Nephron progenitor cell (in vitro differentiated cells): ENCODE measurements at regions not wholly inside any gene's neighbourhood (a gene's known extent, or its start where the extent isn't known, plus 50 kb on each side); places are given as distances from the start of the nearest gene placed in this dataset.

ENCODE experiments used
- DNase-seq: peaks from one replicate; pipeline ENCODE4 v3.0.0; 2021
- H3K27ac Mint-ChIP-seq: 2 replicates; pipeline ENCODE4 v1.8.0; 2021; ENCODE audit warnings: mild to moderate bottlenecking, moderate library complexity, mixed read lengths
- H3K27me3 Mint-ChIP-seq: 2 replicates; pipeline ENCODE4 v1.8.0; 2021; ENCODE audit warnings: mild to moderate bottlenecking, low read depth, mixed read lengths; ENCODE audit not compliant: poor library complexity
- H3K36me3 Mint-ChIP-seq: 2 replicates; pipeline ENCODE4 v1.8.0; 2021; ENCODE audit warnings: low read depth, mixed read lengths
- H3K4me1 Mint-ChIP-seq: 2 replicates; pipeline ENCODE4 v1.8.0; 2021; ENCODE audit warnings: mixed read lengths
- H3K4me3 Mint-ChIP-seq: 2 replicates; pipeline ENCODE4 v1.8.0; 2021; ENCODE audit warnings: mild to moderate bottlenecking, moderate library complexity, mixed read lengths
- H3K9me3 Mint-ChIP-seq: 2 replicates; pipeline ENCODE4 v1.8.0; 2021; ENCODE audit warnings: mild to moderate bottlenecking, moderate library complexity, mixed read lengths
- CTCF ChIP-seq: fragments of 200-600 bp; sonication (generic); IDR thresholded peaks from 2 replicates; pipeline ENCODE4 v1.5.0; 2021; ENCODE audit warnings: antibody characterized with exemption

GRCh38 chr13:111646456-111646855 is 326.0 kb downstream of the TEX29 start:
- no peak for TF ChIP-seq CTCF
- no peak for DNase-seq
- Mint-ChIP-seq H3K4me3 (no peak overlapping the region), H3K27me3 (peaks cover 25% of the 10 kb centered on the region), H3K9me3 (no peaks in the 10 kb centered on the region), H3K27ac (no peak overlapping the region), H3K36me3 (no peaks in the 10 kb centered on the region), H3K4me1 (no peaks in the 10 kb centered on the region)

GRCh38 chr13:111648885-111649284 is 328.4 kb downstream of the TEX29 start:
- no peak for DNase-seq
- no peaks in the 10 kb centered on the region for H3K4me1 Mint-ChIP-seq
- TF ChIP-seq CTCF: no peak
- H3K36me3 Mint-ChIP-seq: no peaks in the 10 kb centered on the region
- no peaks in the 10 kb centered on the region for H3K9me3 Mint-ChIP-seq
- H3K27ac Mint-ChIP-seq: no peak overlapping the region
- peaks cover 32% of the 10 kb centered on the region for H3K27me3 Mint-ChIP-seq
- H3K4me3 Mint-ChIP-seq: no peak overlapping the region

- DNase-seq: no peak
- no peak overlapping the region for H3K27ac Mint-ChIP-seq
- no peak for TF ChIP-seq CTCF
- no peak overlapping the region for H3K4me3 Mint-ChIP-seq
- no peaks in the 10 kb centered on the region for H3K36me3 Mint-ChIP-seq
- H3K27me3 Mint-ChIP-seq: peaks cover 36% of the 10 kb centered on the region
- no peaks in the 10 kb centered on the region for H3K4me1 Mint-ChIP-seq
- H3K9me3 Mint-ChIP-seq: no peaks in the 10 kb centered on the region
Observed at GRCh38 chr13:111650626-111651025, 330.2 kb downstream of the TEX29 start.

GRCh38 chr13:111652676-111653075 is 332.2 kb downstream of the TEX29 start:
- Mint-ChIP-seq H3K27me3 (peaks cover 43% of the 10 kb centered on the region), H3K4me1 (peaks cover under 1% of the 10 kb centered on the region), H3K9me3 (no peaks in the 10 kb centered on the region), H3K36me3 (no peaks in the 10 kb centered on the region), H3K27ac (no peak overlapping the region), H3K4me3 (no peak overlapping the region)
- TF ChIP-seq CTCF: no peak
- DNase-seq: no peak

GRCh38 chr13:111654531-111654930 is 334.1 kb downstream of the TEX29 start:
- no peak overlapping the region for H3K4me3 Mint-ChIP-seq
- H3K27me3 Mint-ChIP-seq: peaks cover 34% of the 10 kb centered on the region
- no peaks in the 10 kb centered on the region for H3K36me3 Mint-ChIP-seq
- H3K9me3 Mint-ChIP-seq: no peaks in the 10 kb centered on the region
- TF ChIP-seq CTCF: no peak
- H3K27ac Mint-ChIP-seq: no peak overlapping the region
- no peak for DNase-seq
- peaks cover 19% of the 10 kb centered on the region for H3K4me1 Mint-ChIP-seq

- Mint-ChIP-seq H3K4me3 (no peak overlapping the region), H3K27ac (no peak overlapping the region), H3K4me1 (peaks cover 24% of the 10 kb centered on the region), H3K9me3 (no peaks in the 10 kb centered on the region), H3K36me3 (no peaks in the 10 kb centered on the region), H3K27me3 (peaks cover 28% of the 10 kb centered on the region)
- DNase-seq: no peak
- no peak for TF ChIP-seq CTCF
Observed at GRCh38 chr13:111656439-111656838, 336.0 kb downstream of the TEX29 start.
